HepG2 (cell line): ENCODE measurements at regions not wholly inside any gene's neighbourhood (a gene's known extent, or its start where the extent isn't known, plus 50 kb on each side); places are given as distances from the start of the nearest gene placed in this dataset.

Experiments used
- HNF4A ChIP-seq: sonication (generic); formaldehyde crosslinking; IDR thresholded peaks from 2 replicates; pipeline ENCODE4 v1.4.0; 2020; ENCODE audit warnings: missing genetic modification reagents
- IKZF5 ChIP-seq: IDR thresholded peaks from 2 replicates; pipeline ENCODE4 v1.6.1; 2018; ENCODE audit warnings: missing genetic modification reagents, mild to moderate bottlenecking, missing compliant biosample characterization
- KLF16 ChIP-seq, 2 experiments: sonication (generic) in 1 of 2; formaldehyde crosslinking in 1 of 2; IDR thresholded peaks; 2 replicates each; pipeline versions ENCODE4 v1.6.1 to v1.8.0; 2016 to 2023; ENCODE audit warnings: missing genetic modification reagents in 2 of 2, missing compliant biosample characterization in 1 of 2
- TFE3 ChIP-seq: IDR thresholded peaks from 2 replicates; pipeline ENCODE4 v1.6.1; 2016

- TF ChIP-seq IKZF5 (CRISPR knock-in tag) (no peak), TFE3 (CRISPR knock-in tag) (no peak), KLF16 (CRISPR knock-in tag; IDR thresholded peaks at IDR 0.05) (no peak), HNF4A (CRISPR knock-in tag) (no peak)
Observed at GRCh38 chr15:70206668-70207067, 109.0 kb upstream of the TLE3 start.
